HL-60/S4 treated with phorbol 12-myristate 13-acetate at 8.2 ng/mL for 4 days and 3 days (cell line): ENCODE measurements at regions not wholly inside any gene's neighbourhood (a gene's known extent, or its start where the extent isn't known, plus 50 kb on each side); places are given as distances from the start of the nearest gene placed in this dataset.

Source experiments
- in situ Hi-C: fragments of 300-500 bp; cut with MboI; formaldehyde crosslinking; loops from 2 replicates; pipeline ENCODE4 v1.15.0; 2022; ENCODE audit warnings: low sequenced_read_pairs

- in situ Hi-C loops, result no loop called here
These were observed 380.9 kb upstream of the SMIM31 start for GRCh38 chr4:164373021-164373420.

- in situ Hi-C loops, result no loop called here
These were observed 376.7 kb upstream of the SMIM31 start for GRCh38 chr4:164377277-164377676.

- in situ Hi-C loops, result no loop called here
These were observed 375.6 kb upstream of the SMIM31 start for GRCh38 chr4:164378361-164378760.

GRCh38 chr4:164379694-164380093 is 374.2 kb upstream of the SMIM31 start:
- in situ Hi-C loops, result no loop called here

- in situ Hi-C loops, result no loop called here
These were observed 372.1 kb upstream of the SMIM31 start for GRCh38 chr4:164381859-164382258.

- in situ Hi-C loops, result no loop called here
These were observed 370.9 kb upstream of the SMIM31 start for GRCh38 chr4:164383058-164383357.

GRCh38 chr4:164383358-164384220 is 370.3 kb upstream of the SMIM31 start:
- in situ Hi-C loops, result no loop called here

GRCh38 chr4:164384416-164384815 is 369.5 kb upstream of the SMIM31 start:
- in situ Hi-C loops, result no loop called here

- in situ Hi-C loops, result no loop called here
These were observed 357.5 kb upstream of the SMIM31 start for GRCh38 chr4:164396439-164396838.

GRCh38 chr4:164402554-164402953 is 351.4 kb upstream of the SMIM31 start:
- in situ Hi-C loops, result no loop called here

GRCh38 chr4:164405774-164406173 is 348.2 kb upstream of the SMIM31 start:
- in situ Hi-C loops, result no loop called here

GRCh38 chr4:164408831-164409230 is 345.1 kb upstream of the SMIM31 start:
- in situ Hi-C loops, result no loop called here

GRCh38 chr4:164410401-164410800 is 343.5 kb upstream of the SMIM31 start:
- in situ Hi-C loops, result no loop called here

- in situ Hi-C loops, result no loop called here
These were observed 341.7 kb upstream of the SMIM31 start for GRCh38 chr4:164412246-164412645.

- in situ Hi-C loops, result no loop called here
These were observed 340.2 kb upstream of the SMIM31 start for GRCh38 chr4:164413743-164414142.

GRCh38 chr4:164423819-164424218 is 330.1 kb upstream of the SMIM31 start:
- in situ Hi-C loops, result no loop called here

- in situ Hi-C loops, result no loop called here
These were observed 329.1 kb upstream of the SMIM31 start for GRCh38 chr4:164424846-164425245.

- in situ Hi-C loops, result no loop called here
These were observed 325.4 kb upstream of the SMIM31 start for GRCh38 chr4:164428561-164428960.

GRCh38 chr4:164438321-164438720 is 315.6 kb upstream of the SMIM31 start:
- in situ Hi-C loops, result no loop called here

- in situ Hi-C loops, result no loop called here
These were observed 314.9 kb upstream of the SMIM31 start for GRCh38 chr4:164439037-164439436.

- in situ Hi-C loops, result no loop called here
These were observed 313.7 kb upstream of the SMIM31 start for GRCh38 chr4:164440199-164440598.

GRCh38 chr4:164441109-164441508 is 312.8 kb upstream of the SMIM31 start:
- in situ Hi-C loops, result no loop called here

GRCh38 chr4:164442180-164442579 is 311.8 kb upstream of the SMIM31 start:
- in situ Hi-C loops, result no loop called here
